Right cardiac atrium (tissue), 5 donors: ENCODE measurements at regions not wholly inside any gene's neighbourhood (a gene's known extent, or its start where the extent isn't known, plus 50 kb on each side); places are given as distances from the start of the nearest gene placed in this dataset.
A peak's percentile ranks its signal among the peaks of the same experiment; 100 is the strongest.

Experiments used
- ATAC-seq, 2 donors: fragments of 200-7000 bp; cut with Tn5 transposase; one replicate each; pipeline versions ENCODE4 v1.8.0 to v1.9.1; 2020; ENCODE audit warnings: moderate library complexity in 2 of 2, mild to moderate bottlenecking in 1 of 2
- DNase-seq, 3 donors: peaks; one replicate each; pipeline ENCODE4 v3.0.0-alpha.2; 2020
- H3K27ac ChIP-seq: one replicate; pipeline ENCODE4 v1.5.1; 2013; ENCODE audit warnings: mild to moderate bottlenecking, low read length, control low read depth, moderate library complexity
- H3K27me3 ChIP-seq: one replicate; pipeline ENCODE4 v1.6.1; 2013; ENCODE audit not compliant: control insufficient read depth, insufficient read depth
- H3K4me1 ChIP-seq: one replicate; pipeline ENCODE4 v1.6.1; 2013; ENCODE audit warnings: low read length; ENCODE audit not compliant: control insufficient read depth, insufficient read depth
- H3K4me3 ChIP-seq: one replicate; pipeline ENCODE4 v1.5.1; 2013; ENCODE audit warnings: low read length, control low read depth
- H3K9me3 ChIP-seq: one replicate; pipeline ENCODE4 v1.6.1; 2013; ENCODE audit warnings: low read length; ENCODE audit not compliant: control insufficient read depth
- WGBS: extraction: QIAGEN DNeasy Blood & Tissue Kit; methylation state at CpG from one replicate; pipeline ENCODE4 v1.1.7; 2013; 5-methylcytosine and 5-hydroxymethylcytosine counted together
- intact Hi-C, 4 donors: fragments of 100-400 bp; cut with DNase I; formaldehyde crosslinking; loops; one replicate each; pipeline versions ENCODE4 v1.11.0 to v1.14.0; 2022 to 2023
- donor health status: healthy with polysubstance abuse.
- donor health status: DM: no; HTN: yes; CAD: no.
- donor health status: DM: no; HTN: no; CAD: no.
- donor health status: DM: no; HTN: yes; CAD: no; lungs with severe emphysema.
- donor health status: DM: yes; HTN: yes; CAD: no.

- Histone ChIP-seq H3K27ac (no peak overlapping the region), H3K9me3 (no peaks in the 10 kb centered on the region), H3K27me3 (no peaks in the 10 kb centered on the region), H3K4me1 (no peaks in the 10 kb centered on the region), H3K4me3 (no peak overlapping the region)
- intact Hi-C loops: no loop called here
- 50% methylated on average over 5 of the region's 5 CpGs for WGBS
- DNase-seq: no peak
- no peak for ATAC-seq
Measured at GRCh38 chr4:176949029-176949428, 156.3 kb upstream of the VEGFC start.

DNA sequence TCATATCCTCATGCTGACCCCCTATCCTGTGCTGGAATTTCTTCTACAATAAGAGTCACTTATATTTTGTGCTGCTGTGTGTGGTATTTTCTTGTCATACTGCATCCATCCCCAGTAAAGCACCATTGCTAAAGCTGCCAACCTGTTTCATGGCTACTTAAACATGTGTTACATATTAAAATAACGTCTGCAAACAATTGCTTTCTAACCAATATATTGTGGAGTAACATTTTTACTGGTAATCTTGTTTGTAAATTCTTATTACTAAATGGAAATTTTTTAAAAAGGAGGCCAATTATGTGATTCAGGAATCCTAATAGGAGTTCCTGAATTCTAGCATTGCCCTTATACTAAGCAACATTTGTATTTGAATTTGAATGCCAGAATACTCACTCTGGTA lies 160.3 kb upstream of the VEGFC start:
- H3K4me3 ChIP-seq: no peak overlapping the region
- intact Hi-C loops: no loop called here
- H3K4me1 ChIP-seq: no peaks in the 10 kb centered on the region
- H3K27ac ChIP-seq: no peak overlapping the region
- 86% methylated on average over 1 of the region's 1 CpG for WGBS
- H3K27me3 ChIP-seq: no peaks in the 10 kb centered on the region
- DNase-seq (no peak), ATAC-seq (no peak)
- H3K9me3 ChIP-seq: no peaks in the 10 kb centered on the region

DNA sequence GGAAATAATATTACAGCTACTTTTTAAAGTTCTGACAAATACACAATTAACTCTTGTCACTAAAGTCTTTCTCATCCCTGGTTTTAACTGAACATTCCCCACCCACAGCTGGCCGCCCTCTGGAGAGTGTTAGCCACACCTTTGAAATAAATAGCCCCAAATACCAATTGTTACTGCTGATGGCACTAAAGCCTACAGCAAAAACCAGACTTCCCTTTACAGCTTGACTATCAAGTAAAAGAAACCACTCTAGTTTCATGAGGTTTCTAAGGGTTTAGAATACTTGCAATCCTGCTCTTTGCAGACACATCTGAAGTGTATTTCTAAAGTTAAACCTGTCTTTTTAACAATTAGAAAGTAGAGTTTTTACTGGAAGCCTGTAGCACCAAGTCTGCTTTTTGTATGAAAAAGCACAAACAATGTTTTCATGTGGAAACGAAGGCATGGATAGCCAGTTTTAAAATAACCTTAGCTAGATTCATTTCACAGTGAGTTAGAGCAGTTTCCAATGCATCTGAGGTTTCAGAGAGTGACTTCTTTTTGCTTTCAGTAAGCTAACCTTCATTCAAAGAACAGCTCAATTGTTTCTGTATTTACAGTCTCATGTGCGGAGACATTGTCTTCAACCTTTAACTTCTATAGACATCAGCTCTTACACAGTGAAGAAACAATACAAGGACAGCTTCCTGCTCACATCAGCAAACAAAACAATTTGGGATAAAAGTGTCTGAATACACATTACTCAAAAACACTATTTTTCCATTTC lies 164.8 kb upstream of the VEGFC start:
- Histone ChIP-seq H3K4me1 (no peaks in the 10 kb centered on the region), H3K4me3 (no peak overlapping the region), H3K27ac (no peak overlapping the region), H3K27me3 (no peaks in the 10 kb centered on the region), H3K9me3 (no peaks in the 10 kb centered on the region)
- intact Hi-C loops: no loop called here
- ATAC-seq (no peak), DNase-seq (no peak)
- whole genome bisulfite sequencing: 63% methylated on average over 3 of the region's 3 CpGs

DNA sequence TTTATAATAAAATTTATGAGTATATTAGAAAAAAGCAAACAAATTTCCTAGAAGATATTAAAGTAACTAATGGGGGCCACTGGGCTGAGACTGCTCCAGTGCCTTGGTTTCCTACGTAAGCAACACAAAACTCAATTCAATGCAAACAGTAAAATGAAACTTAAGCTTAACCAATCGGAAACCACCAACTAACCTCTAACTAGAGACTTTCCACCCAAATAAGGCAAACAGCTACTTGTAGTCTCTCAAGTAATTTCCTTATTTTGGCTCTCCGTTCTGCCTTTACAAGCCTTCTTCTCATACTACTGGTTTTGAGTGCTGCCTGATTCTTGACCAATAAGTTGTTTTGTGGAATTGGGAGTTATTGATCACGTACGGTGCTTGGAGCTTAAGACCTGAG lies 167.3 kb upstream of the VEGFC start:
- WGBS: 92% methylated on average over 5 of the region's 5 CpGs
- Histone ChIP-seq H3K27ac (no peak overlapping the region), H3K9me3 (no peaks in the 10 kb centered on the region), H3K27me3 (no peaks in the 10 kb centered on the region), H3K4me1 (no peaks in the 10 kb centered on the region), H3K4me3 (no peak overlapping the region)
- DNase-seq: no peak
- ATAC-seq: no peak
- intact Hi-C loops: no loop called here

GRCh38 chr4:176963121-176963520 lies 170.4 kb upstream of the VEGFC start:
- ATAC-seq (no peak), DNase-seq (no peak)
- Histone ChIP-seq H3K9me3 (no peaks in the 10 kb centered on the region), H3K27me3 (no peaks in the 10 kb centered on the region), H3K27ac (no peak overlapping the region), H3K4me3 (no peak overlapping the region), H3K4me1 (no peaks in the 10 kb centered on the region)
- intact Hi-C loops: no loop called here
- whole genome bisulfite sequencing: 45% methylated on average over 2 of the region's 2 CpGs

GRCh38 chr4:176964116-176964691 lies 171.5 kb upstream of the VEGFC start:
- 75% methylated on average over 3 of the region's 3 CpGs for WGBS
- ATAC-seq (no peak), DNase-seq (no peak)
- Histone ChIP-seq H3K4me1 (no peaks in the 10 kb centered on the region), H3K27ac (no peak overlapping the region), H3K9me3 (no peaks in the 10 kb centered on the region), H3K4me3 (no peak overlapping the region), H3K27me3 (no peaks in the 10 kb centered on the region)
- intact Hi-C loops: no loop called here

DNA sequence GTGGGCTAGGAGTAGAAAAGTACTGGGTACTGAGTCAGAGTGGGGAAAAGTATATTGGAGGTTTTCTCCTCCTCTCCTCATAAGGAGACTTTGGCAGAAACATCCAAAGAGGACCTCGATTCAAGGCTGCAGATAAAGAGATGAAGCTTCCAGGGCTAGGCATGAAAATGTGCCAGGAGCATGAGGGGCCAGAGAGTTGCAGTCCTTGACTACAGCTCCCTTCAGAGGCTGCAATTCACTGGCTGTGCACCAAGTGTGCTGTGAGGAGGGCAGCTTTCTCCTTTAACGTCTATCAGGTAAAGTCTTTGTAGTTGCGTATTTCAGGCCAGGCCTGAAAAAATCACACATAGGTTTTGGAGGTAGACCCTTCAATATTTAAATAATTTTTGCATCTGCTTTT lies 174.9 kb upstream of the VEGFC start:
- peaks cover 3% of the 10 kb centered on the region for H3K4me1 ChIP-seq
- intact Hi-C loops: no loop called here
- no peak for DNase-seq
- no peaks in the 10 kb centered on the region for H3K9me3 ChIP-seq
- H3K27ac ChIP-seq: no peak overlapping the region
- WGBS: 61% methylated on average over 3 of the region's 3 CpGs
- H3K4me3 ChIP-seq: no peak overlapping the region
- no peaks in the 10 kb centered on the region for H3K27me3 ChIP-seq
- ATAC-seq: no peak

DNA sequence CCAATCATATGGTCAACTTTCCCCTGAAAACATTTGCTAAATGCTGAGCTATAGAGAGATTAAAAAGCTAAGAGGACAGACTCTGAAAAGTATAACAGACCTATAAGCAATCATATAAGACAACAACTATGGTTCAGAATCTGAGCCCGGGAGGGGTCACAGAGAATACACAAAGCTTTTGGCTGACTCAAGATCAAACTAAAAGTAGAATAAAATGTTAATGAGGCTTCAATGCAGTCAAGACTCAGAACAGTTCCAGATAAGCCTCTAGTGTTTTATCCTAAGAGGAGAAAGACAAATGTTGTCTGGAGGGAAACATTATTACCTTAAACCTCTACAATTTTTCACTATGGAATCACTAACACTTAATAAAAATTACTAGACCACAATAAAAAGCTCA lies 175.4 kb upstream of the VEGFC start:
- intact Hi-C loops: no loop called here
- 59% methylated on average over 1 of the region's 1 CpG for WGBS
- H3K4me1 ChIP-seq: peaks cover 3% of the 10 kb centered on the region

GRCh38 chr4:176969011-176969410 lies 176.3 kb upstream of the VEGFC start:
- Histone ChIP-seq H3K27ac (no peak overlapping the region), H3K27me3 (no peaks in the 10 kb centered on the region), H3K9me3 (no peaks in the 10 kb centered on the region), H3K4me1 (peaks cover 3% of the 10 kb centered on the region), H3K4me3 (no peak overlapping the region)
- no peak for DNase-seq
- ATAC-seq: no peak
- 89% methylated on average over 2 of the region's 2 CpGs for WGBS
- intact Hi-C loops: no loop called here

More for the DNA sequence above, 175.4 kb upstream of the VEGFC start:
- Histone ChIP-seq H3K27ac (no peak overlapping the region), H3K27me3 (no peaks in the 10 kb centered on the region), H3K4me3 (no peak overlapping the region), H3K9me3 (no peaks in the 10 kb centered on the region)
- DNase-seq (no peak), ATAC-seq (no peak)

DNA sequence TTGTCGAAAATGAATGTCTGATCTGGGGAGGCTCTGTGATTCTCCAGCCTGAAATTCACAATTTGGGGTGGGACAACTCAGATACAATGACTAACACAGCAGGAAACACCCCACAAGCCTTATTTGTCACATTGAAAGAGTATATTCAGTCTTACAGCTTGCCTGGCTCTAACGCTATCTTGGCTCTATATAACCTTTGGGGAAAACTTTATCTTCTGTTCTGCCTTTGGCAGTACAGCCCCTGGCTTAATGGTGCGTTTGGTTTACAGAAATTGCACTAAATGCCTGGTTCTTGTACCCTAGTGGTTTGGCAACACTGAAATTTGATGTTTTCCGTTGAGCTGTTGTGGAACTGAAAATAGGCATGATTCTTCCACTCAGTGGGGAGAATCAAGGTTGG lies 178.1 kb upstream of the VEGFC start:
- no peak for DNase-seq
- H3K27ac ChIP-seq: no peak overlapping the region
- WGBS: 59% methylated on average over 4 of the region's 4 CpGs
- H3K4me1 ChIP-seq: peaks cover 3% of the 10 kb centered on the region
- no peaks in the 10 kb centered on the region for H3K9me3 ChIP-seq
- ATAC-seq: peak; percentile 89 to 96
- no peak overlapping the region for H3K4me3 ChIP-seq
- no peaks in the 10 kb centered on the region for H3K27me3 ChIP-seq
- intact Hi-C loops: no loop called here

- no peaks in the 10 kb centered on the region for H3K27me3 ChIP-seq
- ATAC-seq (peak in 1 of 2 donors; percentile 44), DNase-seq (no peak)
- peaks cover 3% of the 10 kb centered on the region for H3K4me1 ChIP-seq
- no peak overlapping the region for H3K4me3 ChIP-seq
- WGBS: 80% methylated on average over 7 of the region's 7 CpGs
- H3K27ac ChIP-seq: no peak overlapping the region
- H3K9me3 ChIP-seq: no peaks in the 10 kb centered on the region
- intact Hi-C loops: no loop called here
Measured at GRCh38 chr4:176971576-176972115, 178.9 kb upstream of the VEGFC start.
